Upper lobe of right lung (tissue), 1 donor: ENCODE measurements at regions not wholly inside any gene's neighbourhood (a gene's known extent, or its start where the extent isn't known, plus 50 kb on each side); places are given as distances from the start of the nearest gene placed in this dataset.
"Not testable (repeated sequence)": the region's sequence is repeated elsewhere in the genome, so short reads cannot be mapped to it uniquely, and the experiment has no call there.

ENCODE experiments used
- ATAC-seq: fragments of 200-7000 bp; cut with Tn5 transposase; one replicate; pipeline ENCODE4 v1.9.1; 2020; ENCODE audit warnings: mild to moderate bottlenecking, moderate library complexity
- DNase-seq: peaks from one replicate; pipeline ENCODE4 v3.0.0-alpha.2; 2020
- H3K27ac ChIP-seq: fragments of 200-600 bp; one replicate; pipeline ENCODE4 v1.8.0; 2022
- H3K27me3 ChIP-seq: fragments of 200-600 bp; one replicate; pipeline ENCODE4 v1.8.0; 2022; ENCODE audit warnings: mild to moderate bottlenecking
- H3K36me3 ChIP-seq: fragments of 200-600 bp; one replicate; pipeline ENCODE4 v1.8.0; 2022
- H3K4me1 ChIP-seq: fragments of 200-600 bp; one replicate; pipeline ENCODE4 v1.8.0; 2022
- H3K4me3 ChIP-seq: fragments of 200-600 bp; one replicate; pipeline ENCODE4 v1.8.0; 2022; ENCODE audit warnings: mild to moderate bottlenecking
- H3K9me3 ChIP-seq: fragments of 200-600 bp; one replicate; pipeline ENCODE4 v1.8.0; 2022
- CTCF ChIP-seq: fragments of 200-600 bp; IDR thresholded peaks from one replicate; pipeline ENCODE4 v1.8.0; 2022; ENCODE audit warnings: antibody characterized with exemption
- intact Hi-C: fragments of 100-400 bp; cut with DNase I; formaldehyde crosslinking; loops from one replicate; pipeline ENCODE4 v1.11.0; 2022
- donor health status: DM: no; HTN: yes; CAD: no; lungs with severe emphysema.

GRCh38 chr15:69920221-69920620, 177.5 kb downstream of the TLE3 start:
- no peaks in the 10 kb centered on the region for H3K36me3 ChIP-seq
- TF ChIP-seq CTCF = no peak
- no peak overlapping the region for H3K4me3 ChIP-seq
- no peak for ATAC-seq
- H3K27me3 ChIP-seq = no peaks in the 10 kb centered on the region
- H3K4me1 ChIP-seq = no peaks in the 10 kb centered on the region
- H3K9me3 ChIP-seq = peaks cover 11% of the 10 kb centered on the region
- no peak for DNase-seq
- no peak overlapping the region for H3K27ac ChIP-seq
- intact Hi-C loops = no loop called here

- TF ChIP-seq CTCF = no peak
- Histone ChIP-seq H3K4me1 (no peaks in the 10 kb centered on the region), H3K27ac (no peak overlapping the region), H3K9me3 (peaks cover 11% of the 10 kb centered on the region), H3K36me3 (no peaks in the 10 kb centered on the region), H3K27me3 (no peaks in the 10 kb centered on the region), H3K4me3 (no peak overlapping the region)
- DNase-seq (no peak), ATAC-seq (no peak)
- intact Hi-C loops = no loop called here
Observed at GRCh38 chr15:69921626-69922619, 175.8 kb downstream of the TLE3 start.

- peaks cover 11% of the 10 kb centered on the region for H3K9me3 ChIP-seq
- H3K4me3 ChIP-seq = no peak overlapping the region
- DNase-seq (no peak), ATAC-seq (no peak)
- H3K27me3 ChIP-seq = no peaks in the 10 kb centered on the region
- H3K27ac ChIP-seq = no peak overlapping the region
- H3K4me1 ChIP-seq = no peaks in the 10 kb centered on the region
- TF ChIP-seq CTCF = no peak
- H3K36me3 ChIP-seq = no peaks in the 10 kb centered on the region
- intact Hi-C loops = no loop called here
Observed at GRCh38 chr15:69924531-69924930, 173.2 kb downstream of the TLE3 start.

- no peak for TF ChIP-seq CTCF
- intact Hi-C loops = no loop called here
Observed at GRCh38 chr15:69926006-69926405, 171.7 kb downstream of the TLE3 start.

GRCh38 chr15:69926721-69927120, 171.0 kb downstream of the TLE3 start:
- H3K36me3 ChIP-seq = no peaks in the 10 kb centered on the region
- no peak overlapping the region for H3K27ac ChIP-seq
- H3K4me1 ChIP-seq = no peaks in the 10 kb centered on the region
- ATAC-seq (no peak), DNase-seq (no peak)
- peaks cover 11% of the 10 kb centered on the region for H3K9me3 ChIP-seq
- intact Hi-C loops = no loop called here
- no peak for TF ChIP-seq CTCF
- no peak overlapping the region for H3K4me3 ChIP-seq
- H3K27me3 ChIP-seq = no peaks in the 10 kb centered on the region

More at GRCh38 chr15:69926006-69926405, 171.7 kb downstream of the TLE3 start:
- no peaks in the 10 kb centered on the region for H3K27me3 ChIP-seq
- no peaks in the 10 kb centered on the region for H3K36me3 ChIP-seq
- ATAC-seq = no peak
- no peak for DNase-seq
- H3K4me1 ChIP-seq = no peaks in the 10 kb centered on the region
- no peak overlapping the region for H3K4me3 ChIP-seq
- peaks cover 11% of the 10 kb centered on the region for H3K9me3 ChIP-seq
- H3K27ac ChIP-seq = no peak overlapping the region

GRCh38 chr15:69928890-69929289, 168.8 kb downstream of the TLE3 start:
- DNase-seq, H3K9me3 ChIP-seq, H3K27ac ChIP-seq, ATAC-seq, H3K27me3 ChIP-seq, H3K4me1 ChIP-seq, intact Hi-C loops, H3K36me3 ChIP-seq, H3K4me3 ChIP-seq: not testable (repeated sequence)
